ENCODE measurements at regions not wholly inside any gene's neighbourhood (a gene's known extent, or its start where the extent isn't known, plus 50 kb on each side); places are given as distances from the start of the nearest gene placed in this dataset.

DNA sequence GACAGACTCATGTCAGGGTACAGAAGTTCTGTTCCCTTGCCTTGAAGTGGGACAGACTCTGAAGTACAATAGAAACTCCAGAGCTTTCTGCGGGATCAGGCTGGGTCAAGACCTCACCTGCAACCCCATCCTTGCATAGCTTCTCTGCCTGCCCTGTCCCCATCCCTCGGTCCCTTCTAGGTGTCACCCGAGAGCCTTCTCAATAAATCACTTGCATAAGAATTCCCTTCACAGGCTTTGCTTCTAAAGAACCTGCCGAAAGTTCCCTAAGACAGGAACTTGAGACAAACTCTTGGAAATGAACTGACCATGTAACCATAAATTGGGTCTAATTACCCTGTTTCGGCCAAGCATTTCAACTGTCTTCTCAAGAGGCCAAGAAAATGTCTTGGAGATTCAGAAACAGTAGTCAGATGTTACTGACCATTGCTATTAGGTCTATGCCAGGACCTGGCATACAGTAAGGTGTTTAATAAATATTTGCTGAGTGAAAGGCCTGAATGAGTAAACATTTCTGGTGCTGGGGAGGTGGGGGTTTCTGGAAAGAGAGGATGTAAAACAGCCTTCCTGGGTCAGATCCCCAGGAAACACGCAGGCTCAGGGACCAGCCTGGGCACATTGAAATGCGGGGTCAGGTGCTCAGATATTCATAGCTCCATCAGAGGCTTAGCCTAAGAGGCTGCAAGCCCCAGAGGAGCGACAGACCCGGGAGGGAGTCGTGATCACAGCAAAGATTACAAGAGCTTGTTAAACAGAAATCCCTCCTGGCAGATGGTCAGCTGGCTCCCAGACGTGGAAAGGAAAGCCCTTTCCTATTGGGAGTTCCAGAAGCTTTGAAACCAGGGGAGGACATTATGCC, 226.2 kb upstream of the LHX5 start:
- Histone ChIP-seq H3K9me3 (ENCODE audit: control insufficient read depth, low read length) (no peaks in the 10 kb centered on the region), H3K27ac (ENCODE audit: low read depth, low read length) (peak overlapping the region; percentile 4), H3K36me3 (ENCODE audit: control insufficient read depth, insufficient read depth, low read length) (no peaks in the 10 kb centered on the region), H3K9ac (ENCODE audit: extremely low read depth, low read length, poor library complexity, severe bottlenecking) (no peak overlapping the region), H3K4me3 (ENCODE audit: low read length) (no peak overlapping the region), H3K27me3 (ENCODE audit: control insufficient read depth, insufficient read depth, low read length, poor library complexity, severe bottlenecking) (no peaks in the 10 kb centered on the region), H3K4me1 (ENCODE audit: control insufficient read depth, insufficient read depth, low read length) (no peaks in the 10 kb centered on the region)
- no peak overlapping the region for H3K27ac Mint-ChIP-seq
- H3K4me1 Mint-ChIP-seq: peaks cover 15% of the 10 kb centered on the region
- DNase-seq: peak; percentile 78
- no peaks in the 10 kb centered on the region for H3K36me3 Mint-ChIP-seq (ENCODE audit: low read depth)
- H3K27me3 Mint-ChIP-seq (ENCODE audit: insufficient read depth): peaks cover 20% of the 10 kb centered on the region
- 40 to 46% methylated on average over 10 to 11 of the region's 11 CpGs for WGBS, 2 experiments (ENCODE audit: insufficient coverage in 1 of 2, insufficient read length in 1 of 2)
- TF ChIP-seq, protein P1, sequence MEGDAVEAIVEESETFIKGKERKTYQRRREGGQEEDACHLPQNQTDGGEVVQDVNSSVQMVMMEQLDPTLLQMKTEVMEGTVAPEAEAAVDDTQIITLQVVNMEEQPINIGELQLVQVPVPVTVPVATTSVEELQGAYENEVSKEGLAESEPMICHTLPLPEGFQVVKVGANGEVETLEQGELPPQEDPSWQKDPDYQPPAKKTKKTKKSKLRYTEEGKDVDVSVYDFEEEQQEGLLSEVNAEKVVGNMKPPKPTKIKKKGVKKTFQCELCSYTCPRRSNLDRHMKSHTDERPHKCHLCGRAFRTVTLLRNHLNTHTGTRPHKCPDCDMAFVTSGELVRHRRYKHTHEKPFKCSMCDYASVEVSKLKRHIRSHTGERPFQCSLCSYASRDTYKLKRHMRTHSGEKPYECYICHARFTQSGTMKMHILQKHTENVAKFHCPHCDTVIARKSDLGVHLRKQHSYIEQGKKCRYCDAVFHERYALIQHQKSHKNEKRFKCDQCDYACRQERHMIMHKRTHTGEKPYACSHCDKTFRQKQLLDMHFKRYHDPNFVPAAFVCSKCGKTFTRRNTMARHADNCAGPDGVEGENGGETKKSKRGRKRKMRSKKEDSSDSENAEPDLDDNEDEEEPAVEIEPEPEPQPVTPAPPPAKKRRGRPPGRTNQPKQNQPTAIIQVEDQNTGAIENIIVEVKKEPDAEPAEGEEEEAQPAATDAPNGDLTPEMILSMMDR (conservative IDR thresholded peaks at IDR 0.05): no peak
- H3K9me3 Mint-ChIP-seq: no peaks in the 10 kb centered on the region
- H3K4me3 Mint-ChIP-seq: no peak overlapping the region

DNA sequence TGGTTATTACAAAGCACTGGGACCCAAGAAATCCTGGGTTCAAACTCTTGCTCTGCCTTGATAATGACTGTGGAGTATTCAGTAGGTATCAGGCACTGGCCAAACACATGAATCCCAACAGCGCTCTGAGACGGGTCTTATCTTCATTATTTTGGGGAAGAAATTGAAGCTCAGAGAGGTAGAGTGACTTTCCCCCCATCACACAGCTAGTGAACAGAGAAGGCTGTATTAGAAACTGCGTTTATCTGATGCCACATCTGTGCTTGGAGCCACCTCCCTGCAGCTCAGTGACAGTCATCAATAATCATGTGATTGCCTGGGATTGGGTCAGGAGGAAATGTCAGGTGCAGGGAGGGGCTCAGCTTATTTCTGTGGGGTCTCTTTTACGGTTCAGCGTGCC, 225.4 kb upstream of the LHX5 start:
- Histone ChIP-seq H3K9me3 (ENCODE audit: control insufficient read depth, low read length) (no peaks in the 10 kb centered on the region), H3K4me1 (ENCODE audit: control insufficient read depth, insufficient read depth, low read length) (no peaks in the 10 kb centered on the region), H3K9ac (ENCODE audit: extremely low read depth, low read length, poor library complexity, severe bottlenecking) (no peak overlapping the region), H3K36me3 (ENCODE audit: control insufficient read depth, insufficient read depth, low read length) (no peaks in the 10 kb centered on the region), H3K4me3 (ENCODE audit: low read length) (no peak overlapping the region), H3K27ac (ENCODE audit: low read depth, low read length) (no peak overlapping the region), H3K27me3 (ENCODE audit: control insufficient read depth, insufficient read depth, low read length, poor library complexity, severe bottlenecking) (no peaks in the 10 kb centered on the region)
- Mint-ChIP-seq H3K9me3 (no peaks in the 10 kb centered on the region), H3K27me3 (ENCODE audit: insufficient read depth) (peaks cover 12% of the 10 kb centered on the region), H3K4me3 (no peak overlapping the region), H3K36me3 (ENCODE audit: low read depth) (no peaks in the 10 kb centered on the region), H3K27ac (no peak overlapping the region), H3K4me1 (peaks cover 15% of the 10 kb centered on the region)
- TF ChIP-seq, protein P1 (conservative IDR thresholded peaks at IDR 0.05): no peak
- no peak for DNase-seq
- 90 to 96% methylated on average over 4 to 5 of the region's 5 CpGs for WGBS, 2 experiments (ENCODE audit: insufficient coverage in 1 of 2, insufficient read length in 1 of 2)

DNA sequence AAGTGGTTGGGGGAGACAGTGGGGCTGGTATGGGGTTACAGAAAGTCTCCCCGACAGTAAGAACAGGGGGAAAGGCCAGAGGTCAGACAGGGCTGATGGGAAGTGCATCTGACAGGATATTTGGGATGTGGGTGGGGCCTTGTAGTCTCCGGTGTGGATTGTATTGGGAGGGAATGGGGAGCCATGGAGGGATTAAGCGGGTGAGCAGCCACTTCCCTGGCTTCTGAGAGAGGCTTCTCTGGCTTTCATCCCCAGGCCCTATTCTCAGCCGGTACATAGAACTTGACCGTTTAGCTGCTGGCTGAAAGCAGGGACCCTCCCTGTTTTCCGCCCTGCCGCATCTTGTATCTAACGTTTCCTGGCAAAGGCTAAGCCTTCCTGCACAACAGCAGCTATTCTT, 222.0 kb upstream of the LHX5 start:
- peaks cover 11% of the 10 kb centered on the region for H3K4me1 Mint-ChIP-seq
- H3K27me3 Mint-ChIP-seq (ENCODE audit: insufficient read depth): peaks cover 10% of the 10 kb centered on the region
- no peaks in the 10 kb centered on the region for H3K27me3 ChIP-seq (ENCODE audit: control insufficient read depth, insufficient read depth, low read length, poor library complexity, severe bottlenecking)
- H3K36me3 Mint-ChIP-seq (ENCODE audit: low read depth): no peaks in the 10 kb centered on the region
- no peaks in the 10 kb centered on the region for H3K4me1 ChIP-seq (ENCODE audit: control insufficient read depth, insufficient read depth, low read length)
- H3K9me3 Mint-ChIP-seq: no peaks in the 10 kb centered on the region
- no peaks in the 10 kb centered on the region for H3K36me3 ChIP-seq (ENCODE audit: control insufficient read depth, insufficient read depth, low read length)
- TF ChIP-seq, protein P1 (conservative IDR thresholded peaks at IDR 0.05): no peak
- H3K27ac ChIP-seq (ENCODE audit: low read depth, low read length): no peak overlapping the region
- H3K4me3 ChIP-seq (ENCODE audit: low read length): no peak overlapping the region
- no peak overlapping the region for H3K4me3 Mint-ChIP-seq
- H3K9me3 ChIP-seq (ENCODE audit: control insufficient read depth, low read length): no peaks in the 10 kb centered on the region
- no peak overlapping the region for H3K27ac Mint-ChIP-seq
- H3K9ac ChIP-seq (ENCODE audit: extremely low read depth, low read length, poor library complexity, severe bottlenecking): no peak overlapping the region
- DNase-seq: no peak
- WGBS, 2 experiments (ENCODE audit: insufficient coverage in 1 of 2, insufficient read length in 1 of 2): 92 to 97% methylated on average over 5 to 8 of the region's 8 CpGs
